Nephron progenitor cell (in vitro differentiated cells): ENCODE measurements at regions not wholly inside any gene's neighbourhood (a gene's known extent, or its start where the extent isn't known, plus 50 kb on each side); places are given as distances from the start of the nearest gene placed in this dataset.

Experiments
- DNase-seq: peaks from one replicate; pipeline ENCODE4 v3.0.0; 2021
- H3K27ac Mint-ChIP-seq: 2 replicates; pipeline ENCODE4 v1.8.0; 2021; ENCODE audit warnings: mild to moderate bottlenecking, moderate library complexity, mixed read lengths
- H3K27me3 Mint-ChIP-seq: 2 replicates; pipeline ENCODE4 v1.8.0; 2021; ENCODE audit warnings: mild to moderate bottlenecking, low read depth, mixed read lengths; ENCODE audit not compliant: poor library complexity
- H3K36me3 Mint-ChIP-seq: 2 replicates; pipeline ENCODE4 v1.8.0; 2021; ENCODE audit warnings: low read depth, mixed read lengths
- H3K4me1 Mint-ChIP-seq: 2 replicates; pipeline ENCODE4 v1.8.0; 2021; ENCODE audit warnings: mixed read lengths
- H3K4me3 Mint-ChIP-seq: 2 replicates; pipeline ENCODE4 v1.8.0; 2021; ENCODE audit warnings: mild to moderate bottlenecking, moderate library complexity, mixed read lengths
- H3K9me3 Mint-ChIP-seq: 2 replicates; pipeline ENCODE4 v1.8.0; 2021; ENCODE audit warnings: mild to moderate bottlenecking, moderate library complexity, mixed read lengths
- CTCF ChIP-seq: fragments of 200-600 bp; sonication (generic); IDR thresholded peaks from 2 replicates; pipeline ENCODE4 v1.5.0; 2021; ENCODE audit warnings: antibody characterized with exemption

- Mint-ChIP-seq H3K27ac (no peak overlapping the region), H3K4me1 (no peaks in the 10 kb centered on the region), H3K27me3 (no peaks in the 10 kb centered on the region), H3K4me3 (no peak overlapping the region), H3K36me3 (no peaks in the 10 kb centered on the region), H3K9me3 (no peaks in the 10 kb centered on the region)
- TF ChIP-seq CTCF = no peak
- no peak for DNase-seq
These were observed 303.6 kb downstream of the BCAT1 start for GRCh38 chr12:24645254-24645653.

- Mint-ChIP-seq H3K36me3 (no peaks in the 10 kb centered on the region), H3K4me1 (no peaks in the 10 kb centered on the region), H3K9me3 (no peaks in the 10 kb centered on the region), H3K27me3 (no peaks in the 10 kb centered on the region), H3K4me3 (no peak overlapping the region), H3K27ac (no peak overlapping the region)
- TF ChIP-seq CTCF = no peak
- DNase-seq = no peak
These were observed 305.5 kb downstream of the BCAT1 start for GRCh38 chr12:24643120-24644119.

- Mint-ChIP-seq H3K4me3 (no peak overlapping the region), H3K4me1 (no peaks in the 10 kb centered on the region), H3K36me3 (no peaks in the 10 kb centered on the region), H3K27ac (no peak overlapping the region), H3K9me3 (no peaks in the 10 kb centered on the region), H3K27me3 (no peaks in the 10 kb centered on the region)
- no peak for DNase-seq
- no peak for TF ChIP-seq CTCF
These were observed 309.3 kb downstream of the BCAT1 start for GRCh38 chr12:24639641-24640040.

- no peak overlapping the region for H3K27ac Mint-ChIP-seq
- H3K36me3 Mint-ChIP-seq = no peaks in the 10 kb centered on the region
- H3K9me3 Mint-ChIP-seq = peaks cover 9% of the 10 kb centered on the region
These were observed 316.4 kb downstream of the BCAT1 start for GRCh38 chr12:24632466-24632865.

GRCh38 chr12:24631676-24632426, 317.1 kb downstream of the BCAT1 start:
- no peak for DNase-seq
- Mint-ChIP-seq H3K27ac (no peak overlapping the region), H3K36me3 (no peaks in the 10 kb centered on the region), H3K4me1 (no peaks in the 10 kb centered on the region), H3K4me3 (no peak overlapping the region), H3K9me3 (peaks cover 9% of the 10 kb centered on the region), H3K27me3 (peaks cover 3% of the 10 kb centered on the region)
- no peak for TF ChIP-seq CTCF

More at GRCh38 chr12:24632466-24632865, 316.4 kb downstream of the BCAT1 start:
- no peak overlapping the region for H3K4me3 Mint-ChIP-seq
- no peaks in the 10 kb centered on the region for H3K4me1 Mint-ChIP-seq
- TF ChIP-seq CTCF = no peak
- no peak for DNase-seq
- H3K27me3 Mint-ChIP-seq = peaks cover 3% of the 10 kb centered on the region
